WERI-Rb-1 (cell line): ENCODE measurements at regions not wholly inside any gene's neighbourhood (a gene's known extent, or its start where the extent isn't known, plus 50 kb on each side); places are given as distances from the start of the nearest gene placed in this dataset.

Experiments
- DNase-seq: peaks from one replicate; pipeline ENCODE4 v3.0.0-alpha.2; 2020
- H3K27ac ChIP-seq: fragments of 250-450 bp; sonication (Bioruptor Pico); 2 replicates; pipeline ENCODE4 v1.5.1; 2020; ENCODE audit warnings: mild to moderate bottlenecking, moderate library complexity
- H3K27me3 ChIP-seq: fragments of 250-450 bp; sonication (Bioruptor Pico); 2 replicates; pipeline ENCODE4 v1.5.1; 2021; ENCODE audit warnings: mild to moderate bottlenecking, low read depth, moderate library complexity; ENCODE audit not compliant: insufficient read depth, severe bottlenecking
- H3K36me3 ChIP-seq: fragments of 250-450 bp; sonication (Bioruptor Pico); 2 replicates; pipeline ENCODE4 v1.5.1; 2020; ENCODE audit warnings: mild to moderate bottlenecking, moderate library complexity
- H3K4me3 ChIP-seq: 2 replicates; pipeline ENCODE4 v1.5.1; 2011; ENCODE audit warnings: low read depth, mild to moderate bottlenecking, control low read depth, low read length
- H3K9me3 ChIP-seq: fragments of 250-450 bp; sonication (Bioruptor Pico); 2 replicates; pipeline ENCODE4 v1.5.1; 2021; ENCODE audit warnings: mild to moderate bottlenecking, moderate library complexity; ENCODE audit not compliant: severe bottlenecking
- TF ChIP-seq, protein P1 (sequence below): IDR thresholded peaks from 2 replicates; pipeline ENCODE4 v1.5.1; 2011; ENCODE audit warnings: low read depth, mild to moderate bottlenecking, control low read depth, inconsistent platforms, low read length

- Histone ChIP-seq H3K27me3 (no peaks in the 10 kb centered on the region), H3K27ac (peak overlapping the region; percentile 35), H3K36me3 (no peaks in the 10 kb centered on the region), H3K9me3 (no peaks in the 10 kb centered on the region), H3K4me3 (no peak overlapping the region)
- TF ChIP-seq, protein P1, sequence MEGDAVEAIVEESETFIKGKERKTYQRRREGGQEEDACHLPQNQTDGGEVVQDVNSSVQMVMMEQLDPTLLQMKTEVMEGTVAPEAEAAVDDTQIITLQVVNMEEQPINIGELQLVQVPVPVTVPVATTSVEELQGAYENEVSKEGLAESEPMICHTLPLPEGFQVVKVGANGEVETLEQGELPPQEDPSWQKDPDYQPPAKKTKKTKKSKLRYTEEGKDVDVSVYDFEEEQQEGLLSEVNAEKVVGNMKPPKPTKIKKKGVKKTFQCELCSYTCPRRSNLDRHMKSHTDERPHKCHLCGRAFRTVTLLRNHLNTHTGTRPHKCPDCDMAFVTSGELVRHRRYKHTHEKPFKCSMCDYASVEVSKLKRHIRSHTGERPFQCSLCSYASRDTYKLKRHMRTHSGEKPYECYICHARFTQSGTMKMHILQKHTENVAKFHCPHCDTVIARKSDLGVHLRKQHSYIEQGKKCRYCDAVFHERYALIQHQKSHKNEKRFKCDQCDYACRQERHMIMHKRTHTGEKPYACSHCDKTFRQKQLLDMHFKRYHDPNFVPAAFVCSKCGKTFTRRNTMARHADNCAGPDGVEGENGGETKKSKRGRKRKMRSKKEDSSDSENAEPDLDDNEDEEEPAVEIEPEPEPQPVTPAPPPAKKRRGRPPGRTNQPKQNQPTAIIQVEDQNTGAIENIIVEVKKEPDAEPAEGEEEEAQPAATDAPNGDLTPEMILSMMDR, result no peak
- no peak for DNase-seq
Observed at GRCh38 chr5:124655921-124656511, 90.4 kb downstream of the ZNF608 start.

DNA sequence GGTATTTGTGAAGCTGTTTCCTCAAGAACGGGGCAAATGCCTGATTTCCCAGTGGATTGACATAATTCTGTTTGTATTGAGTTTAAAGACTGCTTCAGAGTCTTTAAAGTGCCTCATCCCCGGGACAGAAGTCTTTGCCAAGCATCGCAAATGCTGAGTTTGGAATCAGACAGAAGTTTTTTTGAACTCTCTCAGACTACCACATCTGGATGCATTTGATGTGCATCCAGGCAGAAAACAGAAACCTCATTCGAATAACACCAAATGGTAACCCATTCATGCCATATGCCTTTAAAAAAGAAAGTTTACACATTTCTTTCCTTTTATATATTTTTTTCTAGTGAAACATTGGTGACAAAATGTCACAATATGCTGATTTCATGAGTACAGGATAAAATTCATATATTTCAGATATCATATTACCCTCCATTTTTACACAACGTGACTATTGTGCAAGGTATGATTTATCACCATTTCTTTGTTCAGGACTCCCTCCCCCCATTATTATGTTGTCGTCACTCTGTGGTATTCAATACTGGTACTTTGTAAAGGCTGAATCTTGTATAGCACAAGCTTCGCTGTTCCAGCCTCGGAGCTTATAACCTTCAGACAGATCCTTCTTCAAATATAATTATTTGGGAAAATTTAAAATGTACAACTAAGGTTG is 91.1 kb downstream of the ZNF608 start:
- TF ChIP-seq, protein P1, result no peak
- no peak for DNase-seq
- Histone ChIP-seq H3K9me3 (no peaks in the 10 kb centered on the region), H3K27ac (no peak overlapping the region), H3K27me3 (no peaks in the 10 kb centered on the region), H3K36me3 (no peaks in the 10 kb centered on the region), H3K4me3 (no peak overlapping the region)

- no peak overlapping the region for H3K27ac ChIP-seq
- DNase-seq, result no peak
- TF ChIP-seq, protein P1, result no peak
Observed at GRCh38 chr5:124654418-124654817, 92.0 kb downstream of the ZNF608 start.

DNA sequence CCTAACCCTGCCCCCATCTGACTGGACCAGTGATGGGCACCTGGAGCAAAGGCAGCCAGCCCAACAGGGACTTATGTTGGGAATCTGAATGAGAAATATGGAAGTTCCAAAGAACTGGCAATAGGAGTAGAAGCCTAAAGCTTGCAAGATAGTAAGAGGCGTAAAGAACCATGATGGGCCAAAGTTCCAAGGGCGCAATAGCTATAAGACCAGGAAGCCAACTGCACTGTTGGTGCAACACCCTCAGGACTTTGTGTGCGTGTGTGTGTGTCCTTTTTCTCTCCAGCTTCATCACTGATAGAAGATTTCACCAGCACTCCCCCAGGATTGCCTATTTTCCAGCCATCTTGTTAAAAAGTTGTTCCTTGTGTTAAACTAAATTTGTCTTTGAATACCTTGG is 92.8 kb downstream of the ZNF608 start:
- Histone ChIP-seq H3K27me3 (no peaks in the 10 kb centered on the region), H3K4me3 (no peak overlapping the region), H3K9me3 (no peaks in the 10 kb centered on the region), H3K36me3 (peaks cover 6% of the 10 kb centered on the region), H3K27ac (no peak overlapping the region)
- TF ChIP-seq, protein P1, result no peak
- no peak for DNase-seq

More at GRCh38 chr5:124654418-124654817, 92.0 kb downstream of the ZNF608 start:
- Histone ChIP-seq H3K4me3 (no peak overlapping the region), H3K27me3 (no peaks in the 10 kb centered on the region), H3K9me3 (no peaks in the 10 kb centered on the region), H3K36me3 (0 out of 2 replicates have a peak, but pooled peaks cover under 1% of the 10 kb centered on the region)

GRCh38 chr5:124652892-124653441 is 93.5 kb downstream of the ZNF608 start:
- peaks cover 12% of the 10 kb centered on the region for H3K36me3 ChIP-seq
- no peak overlapping the region for H3K4me3 ChIP-seq
- H3K9me3 ChIP-seq, result no peaks in the 10 kb centered on the region
- no peak for DNase-seq
- TF ChIP-seq, protein P1, result no peak
- H3K27me3 ChIP-seq, result no peaks in the 10 kb centered on the region
- H3K27ac ChIP-seq, result no peak overlapping the region

DNA sequence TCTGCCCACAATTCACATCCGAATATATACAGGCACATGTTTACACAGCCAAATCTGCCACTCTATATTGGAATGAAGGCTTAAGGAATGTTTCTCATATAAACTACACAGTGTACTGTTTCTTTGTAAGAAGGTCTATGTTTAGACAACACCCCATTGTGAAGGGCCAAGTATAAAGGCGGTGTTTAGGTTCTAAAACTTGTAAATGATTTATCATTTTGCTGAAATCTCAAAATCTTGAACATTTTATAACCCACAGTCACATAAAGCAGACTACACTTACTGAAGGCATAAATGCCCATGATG is 94.0 kb downstream of the ZNF608 start:
- Histone ChIP-seq H3K36me3 (peaks cover 15% of the 10 kb centered on the region), H3K9me3 (no peaks in the 10 kb centered on the region), H3K27me3 (no peaks in the 10 kb centered on the region), H3K4me3 (no peak overlapping the region; the same call in 1 of the 2 replicates), H3K27ac (no peak overlapping the region)
- TF ChIP-seq, protein P1, result no peak
- DNase-seq, result no peak
